Mesendoderm (in vitro differentiated cells): ENCODE measurements at regions not wholly inside any gene's neighbourhood (a gene's known extent, or its start where the extent isn't known, plus 50 kb on each side); places are given as distances from the start of the nearest gene placed in this dataset.
"Not testable (repeated sequence)": the region's sequence is repeated elsewhere in the genome, so short reads cannot be mapped to it uniquely, and the experiment has no call there.

ENCODE experiments used
- DNase-seq: peaks from one replicate; pipeline ENCODE4 v3.0.0; 2013
- H2AK5ac ChIP-seq: 2 replicates; pipeline ENCODE4 v1.6.1; 2013; ENCODE audit warnings: low read length, inconsistent platforms
- H2BK120ac ChIP-seq: 2 replicates; pipeline ENCODE4 v1.6.1; 2013; ENCODE audit warnings: low read depth, mild to moderate bottlenecking, low read length, moderate library complexity, mixed read lengths
- H2BK15ac ChIP-seq: replicated peaks from 2 replicates; pipeline ENCODE4 v1.6.1; 2013; ENCODE audit warnings: low read depth, mild to moderate bottlenecking, moderate library complexity
- H2BK5ac ChIP-seq: 2 replicates; pipeline ENCODE4 v1.6.1; 2013; ENCODE audit warnings: low read length, inconsistent platforms
- H3K18ac ChIP-seq: 2 replicates; pipeline ENCODE4 v1.6.1; 2013; ENCODE audit warnings: mild to moderate bottlenecking, low read length, mixed read lengths
- H3K23ac ChIP-seq: one replicate; pipeline ENCODE4 v1.6.1; 2013; ENCODE audit warnings: low read length
- H3K27ac ChIP-seq: 2 replicates; pipeline ENCODE4 v1.5.1; 2013; ENCODE audit warnings: low read depth, mild to moderate bottlenecking, inconsistent platforms, low read length, moderate library complexity
- H3K27me3 ChIP-seq: 2 replicates; pipeline ENCODE4 v1.6.1; 2013; ENCODE audit warnings: low read length, control low read depth, mild to moderate bottlenecking, inconsistent platforms; ENCODE audit not compliant: insufficient read depth, poor library complexity
- H3K36me3 ChIP-seq: 2 replicates; pipeline ENCODE4 v1.6.1; 2013; ENCODE audit warnings: low read length, inconsistent platforms; ENCODE audit not compliant: control insufficient read depth, insufficient read depth
- H3K4ac ChIP-seq: one replicate; pipeline ENCODE4 v1.6.1; 2013; ENCODE audit warnings: low read depth, mild to moderate bottlenecking, low read length, moderate library complexity
- H3K4me1 ChIP-seq: 2 replicates; pipeline ENCODE4 v1.6.1; 2013; ENCODE audit warnings: low read depth, low read length, inconsistent platforms; ENCODE audit not compliant: control insufficient read depth
- H3K4me2 ChIP-seq: 2 replicates; pipeline ENCODE4 v1.6.1; 2013; ENCODE audit warnings: low read length
- H3K4me3 ChIP-seq: 2 replicates; pipeline ENCODE4 v1.5.1; 2013; ENCODE audit warnings: mild to moderate bottlenecking, low read length
- H3K56ac ChIP-seq: one replicate; pipeline ENCODE4 v1.6.1; 2013; ENCODE audit warnings: low read length
- H3K79me1 ChIP-seq: 2 replicates; pipeline ENCODE4 v1.6.1; 2013; ENCODE audit warnings: low read length, inconsistent platforms
- H3K79me2 ChIP-seq: 2 replicates; pipeline ENCODE4 v1.6.1; 2013; ENCODE audit warnings: mild to moderate bottlenecking, low read length; ENCODE audit not compliant: control insufficient read depth, insufficient read depth
- H3K9ac ChIP-seq: 2 replicates; pipeline ENCODE4 v1.6.1; 2013; ENCODE audit warnings: low read length, inconsistent platforms
- H4K5ac ChIP-seq: one replicate; pipeline ENCODE4 v1.6.1; 2013; ENCODE audit warnings: low read length
- H4K8ac ChIP-seq: one replicate; pipeline ENCODE4 v1.6.1; 2013; ENCODE audit warnings: low read depth, mild to moderate bottlenecking, control low read depth, low read length, moderate library complexity
- WGBS: extraction: QIAGEN DNeasy Blood & Tissue Kit; methylation state at CpG from one replicate; pipeline ENCODE4 v1.1.7; 2013; ENCODE audit warnings: low lambda C conversion rate, missing lambda C conversion rate; ENCODE audit not compliant: insufficient coverage; ENCODE audit errors: extremely low coverage; 5-methylcytosine and 5-hydroxymethylcytosine counted together

- no peaks in the 10 kb centered on the region for H3K27me3 ChIP-seq
- H2BK15ac ChIP-seq: no peak overlapping the region
- H3K79me2 ChIP-seq: no peaks in the 10 kb centered on the region
- no peak for DNase-seq
- no peak overlapping the region for H4K8ac ChIP-seq
- no peak overlapping the region for H2BK120ac ChIP-seq
- H3K23ac ChIP-seq: no peak overlapping the region
- H2AK5ac ChIP-seq: no peak overlapping the region
- H3K4me2 ChIP-seq: no peak overlapping the region
- H3K27ac ChIP-seq: no peak overlapping the region
- no peak overlapping the region for H3K9ac ChIP-seq
- no peak overlapping the region for H3K18ac ChIP-seq
- H3K36me3 ChIP-seq: no peaks in the 10 kb centered on the region
- no peak overlapping the region for H2BK5ac ChIP-seq
- H3K4me1 ChIP-seq: no peaks in the 10 kb centered on the region
- no CpG with 5 or more reads among the region's 8 CpGs for WGBS
- no peak overlapping the region for H3K4ac ChIP-seq
- H3K4me3 ChIP-seq: no peak overlapping the region
- H4K5ac ChIP-seq: no peak overlapping the region
- no peak overlapping the region for H3K56ac ChIP-seq
- no peaks in the 10 kb centered on the region for H3K79me1 ChIP-seq
Observed at GRCh38 chr4:125591290-125591689, 276.5 kb downstream of the FAT4 start.

DNA sequence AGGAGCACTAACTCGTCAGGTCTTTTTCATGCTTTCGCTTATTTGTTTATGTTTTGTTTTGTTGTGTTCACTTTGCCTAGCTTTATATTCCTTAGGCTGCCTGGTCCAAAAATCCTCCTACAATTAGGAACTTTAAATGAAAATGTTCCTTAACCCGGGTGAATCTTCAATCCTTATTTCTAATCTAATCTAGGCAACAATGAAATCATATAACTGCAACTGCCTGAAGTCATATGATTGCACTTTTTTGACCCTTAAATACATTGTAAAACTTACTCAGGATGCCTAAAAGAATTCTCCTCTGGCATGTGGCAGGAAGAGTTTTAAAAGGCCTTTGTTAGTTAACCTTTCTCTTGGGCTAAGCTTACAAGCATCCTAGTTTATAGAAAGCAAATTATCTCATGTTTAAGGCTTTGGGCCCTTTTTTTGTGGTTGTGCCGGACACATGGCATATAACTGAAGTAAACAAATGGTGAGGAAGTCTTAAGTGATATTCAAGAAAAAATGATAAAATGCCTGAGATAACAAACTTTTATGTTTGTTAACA, 279.4 kb downstream of the FAT4 start:
- H3K9ac ChIP-seq: no peak overlapping the region
- H2BK15ac ChIP-seq: no peak overlapping the region
- H3K56ac ChIP-seq: no peak overlapping the region
- no peak overlapping the region for H2BK5ac ChIP-seq
- DNase-seq: no peak
- H3K4ac ChIP-seq: no peak overlapping the region
- H2BK120ac ChIP-seq: no peak overlapping the region
- H3K4me2 ChIP-seq: no peak overlapping the region
- H4K5ac ChIP-seq: no peak overlapping the region
- H3K18ac ChIP-seq: no peak overlapping the region
- no peaks in the 10 kb centered on the region for H3K79me1 ChIP-seq
- no peak overlapping the region for H3K4me3 ChIP-seq
- no peaks in the 10 kb centered on the region for H3K79me2 ChIP-seq
- no peak overlapping the region for H3K23ac ChIP-seq
- H3K27ac ChIP-seq: no peak overlapping the region
- no peak overlapping the region for H4K8ac ChIP-seq
- no peak overlapping the region for H2AK5ac ChIP-seq
- H3K27me3 ChIP-seq: no peaks in the 10 kb centered on the region
- no CpG with 5 or more reads among the region's 4 CpGs for WGBS
- H3K4me1 ChIP-seq: no peaks in the 10 kb centered on the region
- H3K36me3 ChIP-seq: no peaks in the 10 kb centered on the region

DNA sequence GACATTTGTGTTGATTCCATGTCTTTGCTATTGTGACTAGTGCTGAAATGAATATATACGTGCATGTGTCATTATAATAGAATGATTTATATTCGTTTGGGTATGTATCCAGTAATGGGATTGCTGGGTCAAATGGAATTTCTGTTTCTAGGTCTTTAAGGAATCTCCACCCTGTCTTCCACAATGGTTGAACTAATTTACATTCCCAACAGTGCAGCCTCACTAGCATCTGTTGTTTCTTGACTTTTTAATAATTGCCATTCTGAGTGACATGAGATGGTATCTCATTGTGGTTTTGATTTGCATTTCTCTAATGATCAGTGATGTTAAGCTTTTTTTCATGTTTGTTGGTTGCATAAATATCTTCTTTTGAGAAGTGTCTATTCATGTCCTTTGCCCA, 291.2 kb downstream of the FAT4 start:
- H3K79me1 ChIP-seq, H2BK5ac ChIP-seq, H3K4me3 ChIP-seq: not testable (repeated sequence)

DNA sequence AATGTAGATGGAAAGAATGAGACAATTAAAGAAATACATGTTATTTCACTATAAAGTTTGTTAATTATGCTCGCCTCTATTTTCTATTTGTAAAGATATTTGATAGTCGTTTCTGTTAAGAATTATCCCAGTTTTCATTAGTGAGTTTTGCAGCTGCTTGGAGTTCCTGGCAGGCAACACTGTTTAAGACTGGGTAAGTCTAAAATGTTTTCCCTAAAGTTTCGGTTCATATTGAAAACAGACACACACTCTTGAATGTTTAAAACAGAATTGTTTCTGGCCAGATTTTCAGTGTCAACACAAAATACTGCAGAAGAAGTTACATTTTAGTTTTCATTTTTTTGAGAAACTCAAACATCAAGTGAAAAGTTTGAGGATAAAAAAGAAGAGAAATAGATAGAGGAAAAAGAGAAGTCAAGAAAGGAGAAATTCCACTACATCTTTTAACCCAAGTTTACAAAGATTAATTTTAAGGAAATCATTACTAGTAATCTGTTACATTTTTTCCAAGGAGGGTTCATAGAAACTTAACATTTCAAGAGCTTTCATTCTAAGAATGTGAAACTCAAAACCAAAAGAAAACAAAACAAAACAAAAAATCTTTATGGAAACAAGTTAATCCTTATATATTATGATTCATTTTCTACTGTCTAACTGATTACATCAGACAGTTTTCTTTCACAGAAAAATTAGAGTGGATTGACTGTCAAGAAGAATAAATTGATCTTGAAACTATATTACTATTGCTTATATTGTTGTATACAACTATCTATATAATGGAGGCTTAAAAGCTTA, 305.5 kb downstream of the FAT4 start:
- no peak for DNase-seq
- peaks cover 2% of the 10 kb centered on the region for H3K4me1 ChIP-seq
- H3K79me2 ChIP-seq: no peaks in the 10 kb centered on the region
- H2BK15ac ChIP-seq: no peak overlapping the region
- no peak overlapping the region for H3K4me2 ChIP-seq
- no peak overlapping the region for H3K18ac ChIP-seq
- no peaks in the 10 kb centered on the region for H3K27me3 ChIP-seq
- no peaks in the 10 kb centered on the region for H3K36me3 ChIP-seq
- no peak overlapping the region for H4K5ac ChIP-seq
- H2BK5ac ChIP-seq: no peak overlapping the region
- H3K9ac ChIP-seq: no peak overlapping the region
- H3K79me1 ChIP-seq: no peaks in the 10 kb centered on the region
- H4K8ac ChIP-seq: no peak overlapping the region
- no peak overlapping the region for H3K4me3 ChIP-seq
- no peak overlapping the region for H3K4ac ChIP-seq
- no peak overlapping the region for H3K23ac ChIP-seq
- no CpG with 5 or more reads among the region's 3 CpGs for WGBS
- H2AK5ac ChIP-seq: no peak overlapping the region
- H3K27ac ChIP-seq: no peak overlapping the region
- H2BK120ac ChIP-seq: no peak overlapping the region
- H3K56ac ChIP-seq: no peak overlapping the region

More for the DNA sequence above, 291.2 kb downstream of the FAT4 start:
- not testable (repeated sequence) for H3K56ac ChIP-seq, H3K79me2 ChIP-seq, H2BK15ac ChIP-seq, H3K9ac ChIP-seq, H3K4me2 ChIP-seq, H4K8ac ChIP-seq, H4K5ac ChIP-seq, H2BK120ac ChIP-seq, H3K4ac ChIP-seq, H3K4me1 ChIP-seq, H3K23ac ChIP-seq, H3K27me3 ChIP-seq, DNase-seq, H3K27ac ChIP-seq, H3K18ac ChIP-seq, H2AK5ac ChIP-seq, H3K36me3 ChIP-seq
- WGBS: no CpG with 5 or more reads among the region's 2 CpGs

DNA sequence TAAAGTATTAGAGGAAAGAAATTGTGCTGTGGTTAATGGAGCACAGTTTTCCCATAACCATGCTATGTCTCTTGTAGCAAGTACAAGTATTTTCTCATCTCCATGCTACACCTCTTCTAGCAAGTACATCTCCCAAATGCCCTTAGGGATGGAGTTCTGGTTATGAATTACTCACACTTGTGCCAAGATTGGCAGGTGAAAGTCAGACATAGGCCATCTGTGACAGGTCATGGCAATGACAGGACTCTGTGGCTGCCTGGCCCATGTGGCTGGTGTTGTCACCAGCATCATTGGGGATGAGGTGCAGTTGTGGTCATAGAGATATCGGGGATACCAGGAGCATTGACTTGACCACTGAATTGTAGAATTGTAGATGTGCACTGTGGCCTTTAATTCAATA, 310.2 kb downstream of the FAT4 start:
- no peak overlapping the region for H2BK5ac ChIP-seq
- no peaks in the 10 kb centered on the region for H3K79me1 ChIP-seq
- no peak overlapping the region for H3K4ac ChIP-seq
- peaks cover 2% of the 10 kb centered on the region for H3K4me1 ChIP-seq
- H2BK120ac ChIP-seq: no peak overlapping the region
- no peak overlapping the region for H2AK5ac ChIP-seq
- H3K27ac ChIP-seq: no peak overlapping the region
- H3K18ac ChIP-seq: no peak overlapping the region
- no CpG with 5 or more reads among the region's 1 CpG for WGBS
- no peak overlapping the region for H4K8ac ChIP-seq
- no peak overlapping the region for H3K56ac ChIP-seq
- no peak overlapping the region for H3K9ac ChIP-seq
- H3K27me3 ChIP-seq: no peaks in the 10 kb centered on the region
- no peak overlapping the region for H3K23ac ChIP-seq
- no peak overlapping the region for H3K4me2 ChIP-seq
- no peak for DNase-seq
- H4K5ac ChIP-seq: no peak overlapping the region
- no peak overlapping the region for H2BK15ac ChIP-seq
- no peaks in the 10 kb centered on the region for H3K79me2 ChIP-seq
- H3K36me3 ChIP-seq: no peaks in the 10 kb centered on the region
- no peak overlapping the region for H3K4me3 ChIP-seq

DNA sequence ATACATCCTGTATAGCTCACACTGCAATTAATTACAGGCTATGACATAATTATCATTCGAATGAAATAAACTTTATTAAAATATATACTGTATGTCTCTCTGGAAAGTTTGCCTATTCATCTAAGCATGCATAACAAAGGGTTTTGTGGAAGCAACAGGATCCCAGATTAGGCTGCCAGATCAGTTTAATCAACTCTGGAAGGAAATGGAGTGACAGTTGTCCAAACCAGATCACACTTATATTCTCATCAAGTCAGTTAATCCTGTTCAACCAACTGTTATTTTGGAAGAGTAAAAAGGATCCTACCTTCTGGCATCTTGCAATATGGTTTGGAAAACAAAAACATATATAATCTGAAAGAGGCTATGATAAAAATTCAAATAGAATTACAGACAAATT, 312.2 kb downstream of the FAT4 start:
- Histone ChIP-seq H3K23ac (no peak overlapping the region), H3K79me1 (no peaks in the 10 kb centered on the region), H3K56ac (no peak overlapping the region), H3K4me1 (peaks cover 2% of the 10 kb centered on the region), H3K18ac (no peak overlapping the region), H3K36me3 (no peaks in the 10 kb centered on the region), H2AK5ac (no peak overlapping the region), H4K8ac (no peak overlapping the region), H3K4ac (no peak overlapping the region), H2BK15ac (no peak overlapping the region), H3K4me2 (no peak overlapping the region), H2BK120ac (no peak overlapping the region), H2BK5ac (no peak overlapping the region), H3K79me2 (no peaks in the 10 kb centered on the region), H3K9ac (no peak overlapping the region), H3K4me3 (no peak overlapping the region), H4K5ac (no peak overlapping the region), H3K27ac (no peak overlapping the region), H3K27me3 (no peaks in the 10 kb centered on the region)
- WGBS: no CpG with 5 or more reads among the region's 1 CpG
- no peak for DNase-seq
